ENCODE measurements at regions not wholly inside any gene's neighbourhood (a gene's known extent, or its start where the extent isn't known, plus 50 kb on each side); places are given as distances from the start of the nearest gene placed in this dataset.
"Not testable (repeated sequence)": the region's sequence is repeated elsewhere in the genome, so short reads cannot be mapped to it uniquely, and the experiment has no call there.

DNA sequence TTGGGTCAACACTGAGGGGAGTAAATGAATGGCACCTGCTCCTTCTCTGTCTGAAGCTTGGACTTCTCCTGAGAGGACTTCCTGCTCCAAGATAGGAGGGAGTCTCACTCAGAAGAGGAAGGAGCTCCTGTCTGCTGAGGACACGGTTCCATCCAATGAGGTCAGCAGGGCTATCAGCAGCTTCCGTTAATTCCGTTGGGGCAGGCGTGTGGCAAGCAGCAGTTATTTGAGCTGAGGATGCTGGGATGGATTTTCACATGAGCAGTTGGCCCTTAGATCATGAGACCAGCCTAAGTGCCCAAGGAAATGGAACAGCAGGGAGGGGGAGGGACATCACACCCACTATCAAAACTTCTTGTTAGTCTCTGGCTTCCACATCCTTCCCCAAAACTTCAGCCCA lies 159.0 kb upstream of the PZP start:
- CTCF ChIA-PET = interaction anchor here (0.6 to 1.1 kb wide), 2 partner anchors 11 to 304 kb away, joined by 4 to 5 read pairs; no protein-coding TSS in a partner anchor
- TF ChIP-seq, protein P1, sequence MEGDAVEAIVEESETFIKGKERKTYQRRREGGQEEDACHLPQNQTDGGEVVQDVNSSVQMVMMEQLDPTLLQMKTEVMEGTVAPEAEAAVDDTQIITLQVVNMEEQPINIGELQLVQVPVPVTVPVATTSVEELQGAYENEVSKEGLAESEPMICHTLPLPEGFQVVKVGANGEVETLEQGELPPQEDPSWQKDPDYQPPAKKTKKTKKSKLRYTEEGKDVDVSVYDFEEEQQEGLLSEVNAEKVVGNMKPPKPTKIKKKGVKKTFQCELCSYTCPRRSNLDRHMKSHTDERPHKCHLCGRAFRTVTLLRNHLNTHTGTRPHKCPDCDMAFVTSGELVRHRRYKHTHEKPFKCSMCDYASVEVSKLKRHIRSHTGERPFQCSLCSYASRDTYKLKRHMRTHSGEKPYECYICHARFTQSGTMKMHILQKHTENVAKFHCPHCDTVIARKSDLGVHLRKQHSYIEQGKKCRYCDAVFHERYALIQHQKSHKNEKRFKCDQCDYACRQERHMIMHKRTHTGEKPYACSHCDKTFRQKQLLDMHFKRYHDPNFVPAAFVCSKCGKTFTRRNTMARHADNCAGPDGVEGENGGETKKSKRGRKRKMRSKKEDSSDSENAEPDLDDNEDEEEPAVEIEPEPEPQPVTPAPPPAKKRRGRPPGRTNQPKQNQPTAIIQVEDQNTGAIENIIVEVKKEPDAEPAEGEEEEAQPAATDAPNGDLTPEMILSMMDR (conservative IDR thresholded peaks at IDR 0.05; ENCODE audit: low read depth) = no peak
- no peak for DNase-seq (ENCODE audit: low spot score)
- POLR2A ChIA-PET (ENCODE audit: low non-redundant PET) = no interaction called here
- H3K27ac ChIP-seq = no peak overlapping the region

- TF ChIP-seq, protein P1 (conservative IDR thresholded peaks at IDR 0.05; ENCODE audit: low read depth) = no peak
- POLR2A ChIA-PET (ENCODE audit: low non-redundant PET) = no interaction called here
- CTCF ChIA-PET = no interaction called here
- no peak for DNase-seq (ENCODE audit: low spot score)
- H3K27ac ChIP-seq = no peak overlapping the region
Observed at GRCh38 chr12:9365296-9365695, 157.1 kb upstream of the PZP start.

DNA sequence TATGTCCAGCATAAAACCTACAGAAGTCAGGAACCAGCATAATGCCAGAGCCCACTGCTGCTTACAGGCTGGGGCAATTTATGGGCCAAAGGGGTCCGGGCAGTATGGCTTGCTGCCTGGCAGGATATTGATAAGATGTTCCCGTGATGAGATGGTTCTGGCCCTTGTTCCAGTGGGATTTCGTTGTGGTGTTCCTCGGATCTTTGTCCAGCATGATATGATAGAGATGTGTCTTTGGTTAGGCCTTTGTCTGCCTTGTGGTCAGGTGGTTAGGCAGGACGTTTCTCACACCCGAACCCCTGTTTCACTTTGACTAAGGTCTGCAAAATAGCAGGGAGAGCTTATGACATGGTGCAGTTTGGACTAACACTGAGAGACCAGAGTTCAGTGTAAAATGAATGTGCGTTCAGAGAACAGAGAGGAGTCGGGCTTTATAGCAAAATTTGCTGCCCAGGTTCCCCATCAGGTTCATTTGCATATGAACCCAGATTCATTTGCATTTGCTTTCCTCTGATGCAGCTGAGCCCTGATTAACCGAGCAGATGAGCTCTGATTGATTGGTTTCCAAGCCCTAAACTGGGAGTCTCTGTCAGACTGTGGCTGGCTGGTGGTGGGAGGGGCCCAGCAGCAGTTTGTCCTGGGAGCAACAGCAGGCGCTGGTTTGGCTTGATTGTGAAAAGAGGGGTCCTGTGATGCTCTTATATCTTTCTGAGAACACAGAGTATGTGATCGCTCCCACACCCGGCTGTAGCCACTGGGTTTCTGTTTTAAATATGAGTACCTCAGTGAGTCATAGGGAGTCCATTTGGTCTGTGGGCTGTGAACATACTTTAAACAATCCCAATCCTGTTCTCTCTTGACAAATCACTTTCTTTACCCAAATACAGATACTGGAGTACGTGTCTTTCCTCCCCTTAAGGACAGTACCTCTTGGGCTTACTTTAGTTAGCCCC lies 156.3 kb upstream of the PZP start:
- POLR2A ChIA-PET (ENCODE audit: low non-redundant PET) = no interaction called here

DNA sequence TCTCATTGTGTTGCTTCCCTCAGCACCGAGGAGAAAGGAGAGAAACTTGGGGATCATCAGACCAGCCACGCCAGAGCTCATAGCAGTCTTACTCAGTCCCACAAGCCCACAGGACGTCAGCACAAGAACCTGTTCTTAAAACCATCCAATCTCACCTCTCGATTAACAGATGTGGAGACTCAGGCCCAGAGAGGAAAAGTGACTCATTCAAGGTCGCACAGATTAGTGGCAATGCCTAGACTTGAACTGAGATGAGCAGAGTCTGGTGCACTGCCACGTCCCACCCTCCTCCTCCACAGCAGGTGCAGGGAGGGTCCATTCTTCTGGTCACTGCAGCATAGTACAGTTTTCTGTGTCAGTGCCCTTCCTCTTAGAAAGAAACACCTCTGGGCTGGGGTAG lies 154.9 kb upstream of the PZP start:
- no peak overlapping the region for H3K27ac ChIP-seq
- CTCF ChIA-PET = no interaction called here
- DNase-seq (ENCODE audit: low spot score) = no peak
- TF ChIP-seq, protein P1 (conservative IDR thresholded peaks at IDR 0.05; ENCODE audit: low read depth) = no peak
- POLR2A ChIA-PET (ENCODE audit: low non-redundant PET) = no interaction called here

More for the DNA sequence above, 156.3 kb upstream of the PZP start:
- H3K27ac ChIP-seq = no peak overlapping the region
- peak; percentile 61 for DNase-seq (ENCODE audit: low spot score)
- TF ChIP-seq, protein P1 (conservative IDR thresholded peaks at IDR 0.05; ENCODE audit: low read depth) = no peak
- CTCF ChIA-PET = no interaction called here

DNA sequence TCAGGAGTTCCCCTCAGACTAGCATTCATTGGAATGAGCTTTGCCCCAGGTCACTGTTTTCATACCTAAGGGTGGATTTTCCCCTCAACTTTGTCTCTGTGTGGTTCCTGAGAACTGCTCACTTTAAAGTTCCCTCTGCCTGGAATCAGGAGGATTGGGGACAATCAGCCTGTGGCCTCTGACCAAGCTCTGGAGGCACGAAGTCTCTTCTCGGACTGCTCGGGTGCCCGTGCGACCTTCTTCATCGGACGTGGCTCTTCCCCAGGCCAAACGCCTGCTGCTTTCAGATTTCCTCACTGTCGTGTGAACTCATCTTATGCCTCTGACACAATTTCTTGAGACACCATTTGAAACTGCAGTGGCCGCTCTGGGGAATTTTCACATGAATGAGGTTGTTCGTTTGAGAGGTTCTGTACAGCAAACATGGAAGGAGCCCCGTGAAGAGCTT lies 153.7 kb upstream of the PZP start:
- no peak overlapping the region for H3K27ac ChIP-seq
- ChIA-PET POLR2A (ENCODE audit: low non-redundant PET) (no interaction called here), CTCF (interaction anchor here (0.6 kb wide), 1 partner anchor 62 kb away, joined by 3 read pairs; no protein-coding TSS in a partner anchor)
- TF ChIP-seq, protein P1 (conservative IDR thresholded peaks at IDR 0.05; ENCODE audit: low read depth) = no peak
- DNase-seq (ENCODE audit: low spot score) = no peak

DNA sequence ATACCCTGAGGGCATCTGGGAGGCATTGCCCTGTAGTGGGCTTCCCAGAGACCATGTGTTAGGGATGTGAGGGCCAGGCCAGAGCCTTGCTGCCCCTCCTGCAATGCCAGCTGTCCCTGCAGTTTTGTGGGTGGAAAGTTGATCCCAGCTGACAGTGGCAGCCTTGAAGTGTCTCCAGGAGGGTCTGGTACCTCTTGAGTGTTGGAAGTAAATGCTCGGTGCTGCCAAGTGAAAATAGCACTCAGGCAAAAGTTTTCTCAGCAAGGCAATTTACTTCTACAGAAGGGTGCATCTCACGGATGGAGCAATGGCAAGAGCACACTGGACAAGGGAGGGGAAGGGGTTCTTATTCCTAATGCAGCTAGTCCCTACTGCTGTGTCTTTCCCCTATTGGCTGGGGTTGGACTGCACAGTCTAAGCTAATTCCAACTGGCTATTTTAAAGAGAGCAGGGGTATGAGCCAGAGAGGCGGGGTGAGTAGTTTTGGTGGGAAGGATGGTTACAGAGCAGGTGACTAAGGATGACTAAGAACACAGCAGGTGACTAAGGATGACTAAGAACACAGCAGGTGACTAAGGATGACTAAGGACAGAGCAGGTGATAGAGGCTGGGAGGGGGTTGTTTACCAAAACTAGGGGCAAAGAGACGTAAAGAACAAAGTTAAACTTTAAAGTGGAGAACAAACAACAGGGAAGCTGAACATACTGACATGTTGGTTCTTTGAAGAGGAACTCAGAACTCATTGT lies 146.0 kb upstream of the PZP start:
- H3K27ac ChIP-seq; DNase-seq (ENCODE audit: low spot score); POLR2A ChIA-PET (ENCODE audit: low non-redundant PET); CTCF ChIA-PET: not testable (repeated sequence)

Measured in RWPE1 (cell line).